Pancreas (tissue), 10 donors: ENCODE measurements at regions not wholly inside any gene's neighbourhood (a gene's known extent, or its start where the extent isn't known, plus 50 kb on each side); places are given as distances from the start of the nearest gene placed in this dataset.

ENCODE experiments used
- ATAC-seq, 4 donors: fragments of 200-7000 bp; cut with Tn5 transposase; one replicate each; pipeline versions ENCODE4 v1.8.0 to v1.9.1; 2020; ENCODE audit warnings: mild to moderate bottlenecking in 4 of 4, moderate library complexity in 4 of 4
- DNase-seq, 6 donors: peaks; one replicate each; pipeline ENCODE4 v3.0.0-alpha.2; 2020
- FAIRE-seq: peaks from 2 replicates; lab custom pipeline; 2012; peaks lifted over from hg19 to GRCh38; lab: Jason Lieb, UNC
- H3K27ac ChIP-seq, 4 donors: fragments of 200-600 bp; sonication (generic); 1 replicate in 3 of 4; 2 replicates in 1 of 4; pipeline versions ENCODE4 v1.5.0 to v1.8.0; 2020
- H3K27me3 ChIP-seq, 4 donors: fragments of 200-600 bp; one replicate each; pipeline ENCODE4 v1.8.0; 2021
- H3K36me3 ChIP-seq, 3 donors: fragments of 200-600 bp; sonication (generic) in 1 of 3; one replicate each; pipeline versions ENCODE4 v1.5.0 to v1.8.0; 2020 to 2021
- H3K4me1 ChIP-seq, 3 donors: fragments of 200-600 bp; one replicate each; pipeline ENCODE4 v1.8.0; 2021
- H3K4me3 ChIP-seq, 4 donors: fragments of 200-600 bp; sonication (generic) in 2 of 4; one replicate each; pipeline versions ENCODE4 v1.5.0 to v1.8.0; 2020 to 2021
- H3K9me3 ChIP-seq, 4 donors: fragments of 200-600 bp; one replicate each; pipeline ENCODE4 v1.8.0; 2021
- CTCF ChIP-seq, 4 donors: fragments of 200-600 bp; sonication (generic) in 3 of 4; IDR thresholded peaks; one replicate each; pipeline versions ENCODE4 v1.5.0 to v1.8.0; 2021; ENCODE audit warnings: antibody characterized with exemption in 4 of 4
- WGBS, 2 donors: extraction: QIAGEN DNeasy Blood & Tissue Kit; methylation state at CpG; one replicate each; pipeline ENCODE4 v1.1.7; 2013; 5-methylcytosine and 5-hydroxymethylcytosine counted together
- intact Hi-C, 3 donors: fragments of 100-400 bp; cut with DNase I; formaldehyde crosslinking; loops; one replicate each; pipeline versions ENCODE4 v1.11.1 to v1.14.2; 2022
- donor health status: healthy with polysubstance abuse.
- donor health status: DM: no; HTN: no; CAD: no; lungs with moderate emphysema.
- donor health status: DM: no; HTN: no; CAD: no.
- donor health status: control.
- donor health status: control.
- donor health status: Bipolar disorder and iron deficiency.
- donor health status: DM: yes; HTN: yes; CAD: no.
- donor health status: DM: no; HTN: no; CAD: no.
- donor health status: DM: no; HTN: no; CAD: no.
- donor health status: DM: yes; HTN: yes; CAD: no.

GRCh38 chr2:133952896-133953295, 301.0 kb upstream of the MGAT5 start:
- no peak for ATAC-seq
- H3K4me3 ChIP-seq = no peak overlapping the region
- FAIRE-seq = no peak
- no peaks in the 10 kb centered on the region for H3K4me1 ChIP-seq
- no peaks in the 10 kb centered on the region for H3K36me3 ChIP-seq
- H3K27ac ChIP-seq = no peak overlapping the region
- no peak for DNase-seq
- H3K9me3 ChIP-seq = no peaks in the 10 kb centered on the region
- no peak for TF ChIP-seq CTCF (IDR thresholded peaks at IDR 0.05)
- intact Hi-C loops = no loop called here
- no peaks in the 10 kb centered on the region for H3K27me3 ChIP-seq
- 84 to 85% methylated on average over 4 of the region's 4 CpGs for WGBS, 2 donors

- FAIRE-seq (no peak), DNase-seq (no peak), ATAC-seq (no peak)
- Histone ChIP-seq H3K4me3 (no peak overlapping the region), H3K9me3 (no peaks in the 10 kb centered on the region), H3K27me3 (no peaks in the 10 kb centered on the region), H3K4me1 (no peaks in the 10 kb centered on the region), H3K36me3 (no peaks in the 10 kb centered on the region), H3K27ac (no peak overlapping the region)
- 77 to 86% methylated on average over 4 of the region's 4 CpGs for WGBS, 2 donors
- intact Hi-C loops = no loop called here
- no peak for TF ChIP-seq CTCF (IDR thresholded peaks at IDR 0.05)
Observed at GRCh38 chr2:133953524-133953923, 300.3 kb upstream of the MGAT5 start.

- ATAC-seq (no peak), FAIRE-seq (no peak), DNase-seq (no peak)
- Histone ChIP-seq H3K27ac (no peak overlapping the region), H3K4me1 (no peaks in the 10 kb centered on the region), H3K9me3 (no peaks in the 10 kb centered on the region), H3K36me3 (no peaks in the 10 kb centered on the region), H3K27me3 (no peaks in the 10 kb centered on the region), H3K4me3 (no peak overlapping the region)
- intact Hi-C loops = no loop called here
- no peak for TF ChIP-seq CTCF (IDR thresholded peaks at IDR 0.05)
- WGBS, 2 donors = 72 to 73% methylated on average over 1 of the region's 1 CpG
Observed at GRCh38 chr2:133954636-133955035, 299.2 kb upstream of the MGAT5 start.

- Histone ChIP-seq H3K27me3 (no peaks in the 10 kb centered on the region), H3K9me3 (no peaks in the 10 kb centered on the region), H3K27ac (no peak overlapping the region), H3K36me3 (no peaks in the 10 kb centered on the region), H3K4me1 (no peaks in the 10 kb centered on the region), H3K4me3 (no peak overlapping the region)
- ATAC-seq (no peak), FAIRE-seq (no peak), DNase-seq (no peak)
- intact Hi-C loops = no loop called here
- WGBS, 2 donors = 24 to 35% methylated on average over 3 of the region's 3 CpGs
- no peak for TF ChIP-seq CTCF (IDR thresholded peaks at IDR 0.05)
Observed at GRCh38 chr2:133955169-133955568, 298.7 kb upstream of the MGAT5 start.

GRCh38 chr2:133956434-133956935, 297.4 kb upstream of the MGAT5 start:
- no peak for ATAC-seq
- TF ChIP-seq CTCF (IDR thresholded peaks at IDR 0.05) = no peak

More at GRCh38 chr2:133956434-133956935, 297.4 kb upstream of the MGAT5 start:
- DNase-seq (no peak), FAIRE-seq (no peak)
- no peaks in the 10 kb centered on the region for H3K4me1 ChIP-seq
- H3K36me3 ChIP-seq = no peaks in the 10 kb centered on the region
- no peaks in the 10 kb centered on the region for H3K27me3 ChIP-seq
- H3K4me3 ChIP-seq = no peak overlapping the region
- no peak overlapping the region for H3K27ac ChIP-seq
- intact Hi-C loops = no loop called here
- H3K9me3 ChIP-seq = no peaks in the 10 kb centered on the region
- WGBS, 2 donors = 51 to 59% methylated on average over 4 of the region's 4 CpGs
